Stimulated activated CD8-positive, alpha-beta memory T cell treated with anti-CD3 and anti-CD28 coated beads, Interleukin-2, amount 100 ng/mL, for 48 hours (primary cell): ENCODE measurements at regions not wholly inside any gene's neighbourhood (a gene's known extent, or its start where the extent isn't known, plus 50 kb on each side); places are given as distances from the start of the nearest gene placed in this dataset.

Experiments
- DNase-seq, 2 donors: peaks; one replicate each; pipeline ENCODE4 v3.0.0-alpha.2; 2020; ENCODE audit warnings: low read depth in 2 of 2

DNA sequence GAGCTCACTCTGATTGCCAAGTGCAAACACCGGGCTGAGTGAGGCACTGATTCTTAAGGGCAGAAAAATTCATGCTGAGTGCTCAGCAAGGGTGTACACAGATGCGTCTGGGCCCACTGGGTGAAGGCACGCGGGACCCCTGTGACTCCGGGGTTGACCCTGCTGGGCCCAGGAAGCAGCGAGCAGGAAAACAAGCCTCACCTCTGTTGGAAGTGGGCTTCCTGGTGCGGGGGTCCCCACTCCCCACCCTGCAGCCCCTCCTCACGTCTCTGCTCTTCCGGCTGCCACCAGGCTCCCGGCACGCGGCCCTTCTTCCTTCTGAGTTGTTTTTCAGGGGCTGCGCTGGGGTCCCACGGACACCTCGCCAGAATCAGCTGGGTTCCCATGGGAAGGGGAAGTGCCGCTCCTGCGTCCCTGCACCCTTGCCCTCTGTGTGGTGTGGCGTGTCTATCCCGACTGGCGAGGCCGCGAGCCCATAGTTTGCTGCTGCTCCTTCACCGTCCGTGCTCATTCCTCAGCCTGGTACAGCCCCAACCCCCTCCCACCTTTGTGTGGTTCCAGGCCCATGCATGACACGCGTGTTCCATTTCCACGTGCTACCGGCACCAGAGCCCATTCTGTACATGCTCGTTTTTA is 80.6 kb upstream of the BHLHE23 start:
- no peak for DNase-seq

DNA sequence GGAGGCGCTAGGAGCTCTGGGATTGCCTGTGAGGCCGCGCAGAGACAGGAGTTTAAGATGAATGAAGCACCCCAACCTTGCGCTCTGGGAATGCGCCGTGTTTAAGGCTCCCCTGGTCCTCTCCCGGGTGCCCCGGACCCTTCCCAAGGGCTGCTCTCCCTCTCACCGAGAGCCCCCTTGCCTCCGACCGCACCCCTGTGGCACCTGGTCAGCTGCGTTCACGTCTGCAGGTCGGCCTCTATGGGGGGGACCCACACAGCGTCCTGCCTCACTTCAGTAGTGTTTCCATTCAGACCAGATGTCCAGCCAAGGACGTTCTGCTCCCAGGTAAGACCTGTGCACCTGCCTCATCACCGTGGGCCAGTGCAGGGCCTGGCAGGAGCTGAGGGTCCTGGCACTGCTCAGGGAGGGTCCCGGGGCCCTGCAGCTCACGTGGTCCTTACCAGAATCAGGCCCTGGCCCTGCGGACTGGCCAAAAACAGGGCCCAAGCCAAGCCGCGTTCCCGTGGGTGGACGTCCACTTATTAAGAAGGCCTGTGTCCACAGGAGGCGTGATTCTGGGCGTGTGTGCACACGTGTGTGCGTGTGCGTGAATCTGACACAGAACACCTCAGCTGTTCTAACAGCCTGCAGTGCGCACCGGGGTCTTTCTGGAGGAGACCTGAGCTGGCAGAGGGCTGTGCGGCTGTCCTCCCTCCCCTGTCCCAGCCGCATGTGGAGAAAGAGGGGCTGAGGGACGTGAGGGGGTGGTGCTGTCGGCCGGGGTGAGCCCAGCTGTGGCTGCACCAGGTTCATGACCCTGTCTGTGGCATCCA is 79.9 kb upstream of the BHLHE23 start:
- DNase-seq, result no peak

- DNase-seq, result no peak
Observed at GRCh38 chr20:63085151-63085861, 78.5 kb upstream of the BHLHE23 start.

DNA sequence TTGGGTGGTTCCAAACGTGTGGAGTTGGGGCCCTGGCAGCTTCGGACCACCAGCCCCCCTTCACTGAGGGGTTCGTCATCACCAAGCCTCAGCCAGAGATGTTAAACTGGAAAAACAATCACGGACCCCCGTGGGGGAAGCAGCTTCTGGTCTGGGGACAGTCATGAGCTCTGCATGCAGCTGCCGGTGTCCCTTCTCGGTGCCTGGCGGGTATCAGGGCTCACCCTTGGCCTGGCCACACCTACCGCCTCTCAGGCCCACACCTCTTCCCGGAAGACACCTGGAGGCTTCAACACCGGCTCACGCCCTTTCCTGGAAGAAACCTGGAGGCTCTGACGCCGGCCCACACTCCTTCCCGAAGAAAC is 77.8 kb upstream of the BHLHE23 start:
- DNase-seq, result no peak

- DNase-seq, result no peak
Observed at GRCh38 chr20:63083831-63084562, 77.2 kb upstream of the BHLHE23 start.

GRCh38 chr20:63082939-63083735 is 76.4 kb upstream of the BHLHE23 start:
- DNase-seq, result no peak

- DNase-seq, result no peak
Observed at GRCh38 chr20:63082308-63082938, 75.7 kb upstream of the BHLHE23 start.

DNA sequence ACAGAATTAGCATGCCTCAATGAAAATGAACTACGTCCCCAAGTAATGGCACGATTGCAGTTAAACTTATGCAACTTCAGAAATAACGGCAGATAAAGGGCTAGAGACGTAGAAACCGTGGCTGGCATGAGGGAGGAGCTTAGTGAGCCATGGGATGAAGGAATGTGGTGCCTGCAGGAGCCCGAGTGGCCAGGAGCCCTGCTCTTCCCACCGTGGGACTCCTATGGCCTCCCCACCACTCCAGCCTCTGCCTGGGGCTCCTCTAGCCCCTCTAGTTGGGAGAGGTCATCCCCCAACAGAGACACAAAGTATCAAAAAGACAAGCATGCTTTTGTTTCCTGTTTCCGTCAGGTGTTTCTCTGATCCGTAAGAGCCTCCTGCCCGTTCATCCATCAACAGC is 75.1 kb upstream of the BHLHE23 start:
- DNase-seq, result no peak

- DNase-seq, result no peak
Observed at GRCh38 chr20:63081351-63081750, 74.6 kb upstream of the BHLHE23 start.

GRCh38 chr20:63080811-63081210 is 74.0 kb upstream of the BHLHE23 start:
- no peak for DNase-seq

GRCh38 chr20:63080411-63080810 is 73.6 kb upstream of the BHLHE23 start:
- DNase-seq, result no peak

- DNase-seq, result no peak
Observed at GRCh38 chr20:63079971-63080370, 73.2 kb upstream of the BHLHE23 start.

DNA sequence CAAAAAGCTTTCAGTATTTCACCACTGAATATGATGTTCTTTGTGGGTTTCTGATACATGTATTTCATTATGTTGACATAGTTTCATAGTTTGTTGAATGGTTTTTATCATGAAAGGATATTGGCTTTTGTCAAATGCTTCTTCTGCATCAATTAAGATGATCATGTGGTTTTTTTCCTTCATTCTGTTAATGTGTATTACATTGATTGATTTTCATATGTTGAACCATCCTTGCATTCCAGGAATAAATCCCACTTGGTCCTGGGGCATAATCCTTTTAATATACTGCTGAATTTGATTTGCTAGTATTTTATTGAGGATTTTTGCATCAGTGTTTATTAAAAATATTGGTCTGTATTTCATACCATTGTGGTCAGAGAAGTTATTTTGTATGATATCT is 70.9 kb upstream of the BHLHE23 start:
- DNase-seq, result no peak

GRCh38 chr20:63076421-63076820 is 69.7 kb upstream of the BHLHE23 start:
- DNase-seq, result no peak

- DNase-seq, result no peak
Observed at GRCh38 chr20:63074631-63075030, 67.9 kb upstream of the BHLHE23 start.

DNA sequence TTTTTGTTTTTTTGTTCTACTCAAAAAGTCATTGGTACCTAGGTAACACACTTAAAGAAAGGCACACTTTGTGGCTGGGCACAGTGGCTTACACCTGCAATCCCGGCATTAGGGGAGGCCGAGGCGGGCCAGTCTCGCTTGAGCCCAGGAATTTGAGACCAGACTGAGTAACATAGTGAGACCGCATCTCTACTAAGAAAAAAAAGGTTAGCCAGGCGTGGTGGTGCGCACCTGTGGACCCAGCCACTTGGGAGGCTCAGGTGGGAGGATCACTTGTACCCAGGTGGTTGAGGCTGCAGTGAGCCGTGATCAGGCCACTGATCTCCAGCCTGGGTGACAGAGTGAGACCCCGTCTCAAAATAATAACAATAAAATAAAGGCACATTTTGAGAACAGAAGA is 67.4 kb upstream of the BHLHE23 start:
- DNase-seq, result no peak

GRCh38 chr20:63073738-63074065 is 66.9 kb upstream of the BHLHE23 start:
- DNase-seq, result no peak

DNA sequence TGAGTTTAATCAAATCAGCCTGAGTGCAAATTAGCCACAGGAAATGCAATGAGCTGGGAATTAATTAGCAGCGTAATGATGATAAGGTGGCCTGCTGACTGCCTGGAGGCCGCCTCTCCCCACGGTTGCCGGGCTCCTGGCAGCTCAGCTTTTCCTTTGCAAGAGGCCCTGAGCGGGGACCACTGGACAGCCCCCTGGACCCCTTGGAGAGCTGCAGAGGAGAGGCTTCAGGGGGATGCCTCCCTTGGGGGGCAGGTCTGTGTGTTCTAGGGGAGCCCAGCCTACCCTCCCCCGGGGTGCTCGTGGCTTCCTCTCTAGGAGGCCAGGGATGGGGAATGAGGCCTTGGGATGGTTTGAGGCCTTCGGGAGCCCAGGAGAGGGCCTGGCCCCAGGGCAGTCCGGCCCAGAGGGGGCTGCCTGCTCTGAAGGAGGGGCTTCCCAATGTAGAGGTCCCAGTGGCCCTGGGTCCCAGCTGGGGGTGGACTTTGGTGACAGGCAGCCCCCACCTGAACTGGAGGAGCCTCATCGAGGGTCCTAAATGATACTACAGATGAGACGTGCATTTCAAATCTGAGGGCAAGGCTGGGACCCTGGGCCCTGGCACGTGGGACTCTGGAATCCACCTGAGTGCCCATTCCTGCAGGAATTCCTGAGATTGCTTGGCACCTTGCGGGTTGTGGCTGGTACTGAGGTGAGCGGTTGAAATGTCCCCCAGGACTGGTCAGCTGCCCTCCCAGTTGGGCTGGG is 66.4 kb upstream of the BHLHE23 start:
- DNase-seq, result no peak

DNA sequence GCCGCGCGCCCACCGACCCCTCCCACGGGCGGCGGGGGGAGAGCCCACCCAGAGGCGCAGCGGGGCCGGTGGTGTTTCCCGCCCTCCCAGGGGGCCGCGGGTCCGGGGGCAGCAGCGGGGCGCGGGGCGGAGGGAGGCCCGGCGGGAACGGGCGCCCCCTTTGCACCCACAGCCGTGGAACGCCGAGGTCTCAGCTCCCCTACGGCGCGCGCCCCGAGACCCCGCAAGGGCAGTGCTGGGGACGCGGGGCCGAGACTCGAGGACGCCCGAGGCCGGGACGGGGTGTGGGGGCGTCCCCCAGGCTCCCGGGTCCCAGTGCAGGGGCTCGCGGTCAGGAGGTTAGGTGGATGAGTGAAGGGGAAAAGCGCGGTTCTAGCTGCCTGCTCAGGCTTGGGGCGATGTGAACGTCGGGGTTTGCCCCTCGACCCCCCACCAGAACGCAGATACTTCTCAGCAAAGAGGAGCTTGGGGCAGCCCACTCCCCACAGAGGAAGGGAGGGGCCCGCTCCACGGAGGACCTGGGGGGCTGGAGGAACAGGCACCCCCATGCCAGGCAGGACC is 65.5 kb upstream of the BHLHE23 start:
- DNase-seq, result no peak
